ENCODE measurements at regions not wholly inside any gene's neighbourhood (a gene's known extent, or its start where the extent isn't known, plus 50 kb on each side); places are given as distances from the start of the nearest gene placed in this dataset.

GRCh38 chr19:30799865-30800755, 427.9 kb downstream of the ZNF536 start:
- Histone ChIP-seq H2AFZ (ENCODE audit: low read length) (no peak overlapping the region), H3K4me1 (ENCODE audit: insufficient read depth, low read length, poor library complexity, severe bottlenecking) (no peaks in the 10 kb centered on the region), H3K4me2 (ENCODE audit: low read length) (no peak overlapping the region), H3K9me2 (ENCODE audit: insufficient read depth, low read length) (no peaks in the 10 kb centered on the region), H3K4me3 (ENCODE audit: low read depth, low read length, poor library complexity, severe bottlenecking) (no peak overlapping the region), H3K9me3 (ENCODE audit: low read length) (no peaks in the 10 kb centered on the region), H3K36me3 (ENCODE audit: insufficient read depth, low read length) (no peaks in the 10 kb centered on the region), H3K79me2 (ENCODE audit: insufficient read depth, low read depth, low read length) (no peaks in the 10 kb centered on the region), H4K20me1 (ENCODE audit: insufficient read depth, low read length) (no peaks in the 10 kb centered on the region), H3K27ac (ENCODE audit: low read depth, low read length, poor library complexity, severe bottlenecking) (no peak overlapping the region)
- ChIA-PET POLR2A (no interaction called here), CTCF (ENCODE audit: unreplicated experiment) (no interaction called here)
- no TSS peak for BruUV-seq (replicated peaks)
- no peak for DNase-seq (ENCODE audit: low spot score)
- intact Hi-C loops (cut with micrococcal nuclease; ENCODE audit: unreplicated experiment): no loop called here
- no peak for TF ChIP-seq EZH2phosphoT487 (IDR thresholded peaks at IDR 0.05; ENCODE audit: borderline replicate concordance, low read depth, low read length)
- TF ChIP-seq, protein P1, sequence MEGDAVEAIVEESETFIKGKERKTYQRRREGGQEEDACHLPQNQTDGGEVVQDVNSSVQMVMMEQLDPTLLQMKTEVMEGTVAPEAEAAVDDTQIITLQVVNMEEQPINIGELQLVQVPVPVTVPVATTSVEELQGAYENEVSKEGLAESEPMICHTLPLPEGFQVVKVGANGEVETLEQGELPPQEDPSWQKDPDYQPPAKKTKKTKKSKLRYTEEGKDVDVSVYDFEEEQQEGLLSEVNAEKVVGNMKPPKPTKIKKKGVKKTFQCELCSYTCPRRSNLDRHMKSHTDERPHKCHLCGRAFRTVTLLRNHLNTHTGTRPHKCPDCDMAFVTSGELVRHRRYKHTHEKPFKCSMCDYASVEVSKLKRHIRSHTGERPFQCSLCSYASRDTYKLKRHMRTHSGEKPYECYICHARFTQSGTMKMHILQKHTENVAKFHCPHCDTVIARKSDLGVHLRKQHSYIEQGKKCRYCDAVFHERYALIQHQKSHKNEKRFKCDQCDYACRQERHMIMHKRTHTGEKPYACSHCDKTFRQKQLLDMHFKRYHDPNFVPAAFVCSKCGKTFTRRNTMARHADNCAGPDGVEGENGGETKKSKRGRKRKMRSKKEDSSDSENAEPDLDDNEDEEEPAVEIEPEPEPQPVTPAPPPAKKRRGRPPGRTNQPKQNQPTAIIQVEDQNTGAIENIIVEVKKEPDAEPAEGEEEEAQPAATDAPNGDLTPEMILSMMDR (conservative IDR thresholded peaks at IDR 0.05; ENCODE audit: low read length): peak; percentile 55

- Histone ChIP-seq H3K36me3 (ENCODE audit: insufficient read depth, low read length) (no peaks in the 10 kb centered on the region), H3K9me2 (ENCODE audit: insufficient read depth, low read length) (no peaks in the 10 kb centered on the region), H3K9me3 (ENCODE audit: low read length) (no peaks in the 10 kb centered on the region), H3K4me1 (ENCODE audit: insufficient read depth, low read length, poor library complexity, severe bottlenecking) (no peaks in the 10 kb centered on the region), H4K20me1 (ENCODE audit: insufficient read depth, low read length) (no peaks in the 10 kb centered on the region), H2AFZ (ENCODE audit: low read length) (no peak overlapping the region), H3K4me3 (ENCODE audit: low read depth, low read length, poor library complexity, severe bottlenecking) (no peak overlapping the region), H3K79me2 (ENCODE audit: insufficient read depth, low read depth, low read length) (no peaks in the 10 kb centered on the region), H3K27ac (ENCODE audit: low read depth, low read length, poor library complexity, severe bottlenecking) (no peak overlapping the region), H3K4me2 (ENCODE audit: low read length) (no peak overlapping the region)
- ChIA-PET CTCF (ENCODE audit: unreplicated experiment) (no interaction called here), POLR2A (no interaction called here)
- BruUV-seq (replicated peaks): no TSS peak
- DNase-seq (ENCODE audit: low spot score): no peak
- intact Hi-C loops (cut with micrococcal nuclease; ENCODE audit: unreplicated experiment): no loop called here
- TF ChIP-seq, protein P1 (conservative IDR thresholded peaks at IDR 0.05; ENCODE audit: low read length): no peak
- no peak for TF ChIP-seq EZH2phosphoT487 (IDR thresholded peaks at IDR 0.05; ENCODE audit: borderline replicate concordance, low read depth, low read length)
Measured at GRCh38 chr19:30795727-30796126, 423.5 kb downstream of the ZNF536 start.
